Activated CD4-positive, alpha-beta T cell treated with anti-CD3 and anti-CD28 coated beads, Interleukin-2, amount 50 U/mL, for 16 hours (primary cell): ENCODE measurements at regions not wholly inside any gene's neighbourhood (a gene's known extent, or its start where the extent isn't known, plus 50 kb on each side); places are given as distances from the start of the nearest gene placed in this dataset.
A peak's percentile ranks its signal among the peaks of the same experiment; 100 is the strongest.

ENCODE experiments used
- DNase-seq: peaks from one replicate; pipeline ENCODE4 v3.0.0-alpha.2; 2020

DNA sequence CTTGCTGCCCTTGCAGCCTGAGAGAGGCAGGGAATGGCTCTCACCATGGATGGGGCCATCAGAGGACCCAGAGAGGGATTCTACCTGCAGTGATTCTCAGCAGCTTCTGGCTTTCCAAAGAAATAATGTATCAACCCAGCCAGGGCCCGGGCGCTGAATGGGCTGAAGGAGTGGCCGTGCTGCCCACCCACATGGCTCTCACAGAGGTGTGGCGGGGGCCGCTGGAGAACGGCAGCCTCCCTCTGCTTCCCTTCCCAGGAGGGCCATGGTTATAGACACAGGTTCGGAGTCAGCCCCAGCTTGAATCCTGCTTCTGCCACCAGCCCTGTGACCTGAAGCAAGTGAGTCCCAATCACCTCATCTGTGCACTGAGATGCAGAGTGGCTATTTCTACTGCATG lies 82.7 kb downstream of the THAP12 start:
- no peak for DNase-seq

DNA sequence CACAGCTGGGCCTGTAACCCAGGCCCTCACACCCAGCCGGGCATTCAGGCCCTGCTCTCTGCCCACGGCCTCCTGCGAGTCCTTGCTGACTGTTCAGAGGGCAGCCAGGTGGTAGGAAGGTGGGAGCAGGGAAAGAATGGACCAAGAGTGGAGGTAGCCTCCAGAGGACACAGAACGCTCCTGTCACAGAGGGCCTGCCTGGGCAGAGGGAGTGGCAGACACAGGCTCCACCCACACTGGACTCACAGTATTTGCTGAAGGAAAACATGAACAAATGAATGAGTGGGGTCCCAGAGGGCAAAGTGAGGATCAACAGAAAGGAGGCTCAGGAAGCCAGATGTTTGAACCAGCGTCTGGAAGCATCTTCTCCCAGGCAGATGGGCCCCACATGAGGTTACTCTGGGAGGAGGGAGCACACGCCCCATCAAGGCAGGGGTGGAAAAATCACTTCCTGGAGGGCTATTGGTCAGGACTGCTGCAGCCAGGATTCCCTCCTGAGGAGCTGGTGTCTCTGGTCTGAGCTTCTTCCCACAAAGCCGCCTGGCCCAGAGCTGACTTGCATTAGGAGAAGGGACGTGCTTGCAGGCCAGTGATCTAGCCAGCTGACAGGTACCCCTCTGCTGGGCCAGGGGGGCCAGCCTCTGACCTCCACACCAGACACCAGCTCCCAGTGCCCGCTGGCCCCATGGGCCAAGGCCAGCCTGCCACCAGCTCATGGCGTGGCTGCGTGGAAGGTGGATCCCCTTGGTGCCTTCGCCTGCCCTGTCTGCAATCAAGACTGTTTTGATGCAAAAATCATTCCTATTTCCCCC lies 84.0 kb downstream of the THAP12 start:
- no peak for DNase-seq

DNA sequence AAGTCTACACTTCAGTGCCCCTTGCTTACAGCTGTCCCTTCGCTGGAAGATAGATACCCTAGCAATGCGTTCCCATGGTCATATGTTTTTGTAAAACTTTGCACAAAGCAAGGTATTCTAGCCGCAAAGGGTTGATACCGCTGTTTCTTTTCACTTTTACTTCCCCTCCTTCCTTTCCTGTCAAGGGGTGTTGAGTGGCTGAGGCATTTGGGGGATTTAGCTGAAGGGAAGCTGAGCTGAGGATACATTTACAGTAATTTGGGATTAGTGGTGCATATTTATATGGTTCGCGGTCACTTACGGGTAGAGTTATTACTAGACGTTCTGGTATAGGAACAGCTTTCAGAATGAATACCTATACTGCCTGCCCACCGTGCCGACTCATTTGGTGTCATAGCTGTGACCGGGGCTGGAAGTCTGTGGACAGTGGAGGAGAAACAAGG lies 86.9 kb upstream of the WNT11 start:
- DNase-seq, result peak; percentile 85

DNA sequence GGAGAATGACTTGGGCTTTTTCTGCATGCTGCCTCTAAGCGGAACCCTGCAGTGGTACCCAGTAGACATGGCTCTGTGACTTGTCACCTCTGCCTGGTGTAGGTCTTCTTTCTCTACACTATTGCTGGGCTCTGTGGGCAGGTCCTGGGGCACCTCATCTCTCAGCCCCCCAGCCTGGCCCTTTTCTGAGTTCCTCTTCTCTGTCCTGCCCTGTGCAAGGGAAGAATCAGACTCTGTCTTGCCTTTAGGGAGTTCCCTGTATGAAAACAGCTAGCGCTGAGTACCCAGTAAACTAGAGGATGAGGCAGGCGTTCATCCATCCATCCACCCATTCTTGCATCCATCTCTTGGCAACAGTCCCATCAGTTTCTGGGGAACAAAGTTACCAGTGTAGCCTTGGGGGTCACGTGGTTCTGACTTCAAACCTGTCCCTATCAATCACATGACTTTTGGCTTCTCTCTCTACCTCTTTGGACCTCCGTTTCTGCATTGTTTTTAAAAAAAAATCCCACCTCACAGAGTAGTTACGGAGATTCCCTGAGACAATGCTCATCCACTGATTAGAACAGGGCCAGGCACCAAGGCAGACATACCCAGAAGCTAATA lies 86.4 kb upstream of the WNT11 start:
- DNase-seq, result no peak

DNA sequence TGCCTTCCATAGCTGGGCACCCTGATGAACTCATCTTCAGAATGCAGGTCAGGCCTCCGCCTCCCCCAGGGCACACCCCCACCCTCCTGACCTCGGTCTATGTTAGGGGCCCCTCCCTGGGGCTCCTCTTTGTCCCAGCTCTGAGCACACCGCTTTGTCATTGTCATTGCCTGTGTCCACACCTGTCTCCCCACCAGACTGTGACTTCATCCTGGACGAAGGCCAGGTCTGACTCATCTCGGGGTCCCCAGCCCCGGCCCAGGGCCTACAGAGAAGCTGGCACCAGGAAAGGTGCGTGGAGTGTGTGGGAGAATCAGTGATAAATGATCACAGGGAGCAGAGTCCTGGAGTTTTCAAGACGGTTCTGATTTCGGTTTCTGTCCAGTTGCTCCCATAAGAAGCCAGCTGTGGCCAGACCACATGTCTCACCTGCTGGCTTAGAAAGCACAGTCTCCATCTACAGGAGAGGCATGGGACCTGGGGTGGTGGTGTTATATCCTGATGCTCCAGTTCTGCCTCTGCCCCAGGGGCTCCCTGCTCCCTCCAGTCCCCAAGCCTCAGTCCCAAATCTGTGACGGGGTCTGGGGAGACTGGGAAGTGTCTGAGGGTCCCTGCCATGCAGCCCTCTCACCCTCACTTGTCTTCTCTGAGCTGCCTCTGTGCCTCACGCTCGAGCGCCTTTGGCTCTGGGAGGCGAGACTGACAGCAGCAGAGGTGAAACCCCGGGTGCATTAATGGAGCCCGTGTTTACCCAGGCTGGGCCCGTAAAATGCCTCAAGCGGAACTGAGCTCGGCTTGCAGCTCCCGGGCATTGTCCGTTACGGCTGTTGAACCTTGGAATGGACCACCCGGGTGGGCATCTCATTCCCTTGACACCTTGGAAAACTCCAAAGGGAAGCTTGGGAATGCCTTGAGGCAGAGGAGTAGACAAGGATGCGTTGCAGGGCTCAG lies 85.5 kb upstream of the WNT11 start:
- DNase-seq, result no peak

DNA sequence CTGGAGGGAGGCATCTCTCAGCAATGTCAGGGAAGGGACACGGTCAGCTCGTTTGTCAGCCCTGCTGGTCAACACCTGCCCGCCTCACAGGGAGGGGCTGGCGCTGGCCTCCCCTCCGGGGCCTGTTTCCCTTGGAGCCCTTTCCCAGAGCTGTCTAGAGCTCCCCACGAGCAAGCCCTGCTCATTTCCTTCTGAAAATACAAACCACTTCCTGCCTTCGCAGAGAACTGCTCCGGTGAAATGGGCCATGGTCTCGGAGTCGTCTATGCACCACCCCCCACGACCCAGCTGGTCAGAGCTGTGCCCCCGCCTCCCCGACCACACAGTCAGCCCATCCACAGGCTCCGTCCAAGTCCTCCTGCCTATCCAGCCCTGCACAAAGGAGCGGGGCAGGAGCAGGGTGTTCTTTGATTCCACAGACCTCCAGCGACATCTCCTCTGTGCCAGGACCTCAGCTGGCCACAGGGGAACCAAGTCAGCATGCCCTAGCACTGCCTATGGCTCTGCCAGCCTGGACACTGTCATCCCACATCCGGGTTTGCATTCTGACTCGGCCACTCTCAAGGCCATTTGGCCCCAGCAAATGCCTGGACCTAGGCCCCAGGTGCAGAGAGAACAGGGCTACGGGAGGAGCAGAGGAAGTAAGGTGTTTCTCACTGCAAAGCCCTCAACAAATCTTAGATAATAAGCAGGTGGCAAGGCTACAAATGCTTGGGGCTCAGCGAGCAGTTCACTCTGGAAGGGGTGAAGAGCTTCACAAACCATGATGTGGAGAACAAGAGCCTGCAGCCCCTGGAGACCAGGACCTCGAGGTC lies 82.1 kb upstream of the WNT11 start:
- peak; percentile 42 for DNase-seq

GRCh38 chr11:76287227-76287626 lies 80.9 kb upstream of the WNT11 start:
- no peak for DNase-seq

DNA sequence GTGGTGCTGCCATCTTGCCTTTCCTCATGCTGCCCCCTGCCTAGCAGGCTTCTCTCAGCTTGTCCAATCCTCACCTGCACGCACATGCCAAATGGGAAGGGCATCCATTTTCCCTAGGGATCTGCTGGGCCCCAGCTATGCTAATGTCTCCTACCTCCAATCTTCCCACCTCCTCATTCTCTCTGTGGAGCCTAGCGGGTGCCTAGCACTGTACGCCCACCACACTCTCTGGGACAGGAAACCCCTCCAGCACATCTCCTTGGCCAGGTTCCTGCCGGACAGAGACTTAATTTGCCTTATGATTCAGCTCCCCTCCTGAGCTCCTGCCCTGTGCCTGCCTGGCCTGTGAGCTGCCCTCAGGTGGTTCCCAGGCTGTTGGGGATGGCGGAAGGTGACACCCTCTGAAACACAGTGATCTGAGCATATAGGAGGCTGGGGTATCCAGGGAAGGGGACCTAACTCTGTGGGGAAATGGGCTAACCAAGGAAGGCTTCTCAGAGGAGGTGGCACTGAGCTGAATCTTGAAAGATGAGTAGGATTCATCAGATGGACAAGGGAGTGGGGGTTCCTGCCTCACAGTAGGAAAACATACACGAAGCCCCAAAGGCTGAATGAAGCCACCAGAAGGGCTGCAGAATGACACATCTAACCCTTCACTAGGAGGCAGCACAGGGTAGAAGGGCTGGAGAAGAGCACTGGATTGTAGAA lies 79.2 kb upstream of the WNT11 start:
- no peak for DNase-seq

- DNase-seq, result no peak
Observed at GRCh38 chr11:76284161-76284560, 77.9 kb upstream of the WNT11 start.

GRCh38 chr11:76282811-76283595 lies 76.7 kb upstream of the WNT11 start:
- no peak for DNase-seq

GRCh38 chr11:76282172-76282571 lies 75.9 kb upstream of the WNT11 start:
- no peak for DNase-seq

GRCh38 chr11:76281558-76281906 lies 75.2 kb upstream of the WNT11 start:
- no peak for DNase-seq

GRCh38 chr11:76280882-76281557 lies 74.7 kb upstream of the WNT11 start:
- DNase-seq, result no peak

DNA sequence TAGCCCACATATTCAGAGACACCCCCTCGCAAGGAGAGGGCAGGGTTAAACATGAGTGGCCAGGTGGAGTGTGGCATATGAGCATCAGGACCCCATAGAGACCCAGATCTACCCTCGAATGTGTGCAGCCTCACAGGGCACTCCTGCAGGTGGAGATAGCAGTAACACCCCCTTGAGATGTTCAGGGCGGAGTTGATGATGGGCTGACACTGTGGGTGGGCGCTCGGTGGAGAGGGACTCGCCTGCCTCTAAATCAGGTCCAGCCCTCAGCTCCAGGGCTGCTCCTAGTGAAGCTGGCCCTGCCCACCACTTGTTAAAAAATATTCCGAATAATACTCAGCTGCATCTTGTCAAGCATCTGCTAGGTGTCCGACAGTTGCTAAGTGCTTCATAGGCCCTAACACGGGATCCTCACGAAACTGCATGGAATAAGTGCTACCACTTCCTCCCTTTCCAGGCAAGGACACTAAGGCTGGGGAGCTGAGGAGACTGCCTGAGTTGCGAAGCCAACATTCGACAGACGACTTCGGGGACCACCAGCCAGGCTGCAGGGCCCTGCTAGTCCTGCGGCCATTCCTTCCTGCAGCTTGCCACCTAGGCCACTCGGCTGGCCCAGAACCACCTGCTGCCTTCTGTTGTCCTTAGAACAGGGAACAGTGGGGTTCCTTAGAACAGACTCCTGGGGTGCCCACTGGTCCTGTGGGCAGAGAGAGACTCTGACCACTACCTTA lies 74.0 kb upstream of the WNT11 start:
- no peak for DNase-seq

- no peak for DNase-seq
Observed at GRCh38 chr11:76279646-76280045, 73.3 kb upstream of the WNT11 start.

DNA sequence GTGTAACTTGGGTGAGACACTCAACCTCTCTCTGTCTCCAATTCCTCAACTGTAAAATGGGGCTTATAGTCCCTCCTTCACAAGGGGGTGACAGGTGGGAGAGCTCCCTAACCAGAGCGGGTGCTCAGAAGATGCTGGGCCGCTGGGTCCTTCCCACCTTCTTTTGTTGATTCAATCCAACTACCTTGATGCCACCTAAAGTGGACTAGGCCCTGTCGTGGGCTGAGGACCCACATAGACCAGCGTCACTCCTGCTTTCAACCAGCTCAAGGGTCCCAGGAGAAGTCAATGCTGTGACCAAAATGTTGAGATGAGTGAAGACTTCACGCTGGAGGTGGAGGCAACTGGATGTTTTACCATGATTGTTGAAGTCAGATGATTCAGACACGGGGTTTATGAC lies 72.7 kb upstream of the WNT11 start:
- no peak for DNase-seq

- no peak for DNase-seq
Observed at GRCh38 chr11:76278526-76278925, 72.2 kb upstream of the WNT11 start.

- no peak for DNase-seq
Observed at GRCh38 chr11:76277298-76278175, 71.2 kb upstream of the WNT11 start.

GRCh38 chr11:76276781-76277155 lies 70.5 kb upstream of the WNT11 start:
- DNase-seq, result no peak
